HL-60/S4 (cell line): ENCODE measurements at regions not wholly inside any gene's neighbourhood (a gene's known extent, or its start where the extent isn't known, plus 50 kb on each side); places are given as distances from the start of the nearest gene placed in this dataset.
"Not testable (repeated sequence)": the region's sequence is repeated elsewhere in the genome, so short reads cannot be mapped to it uniquely, and the experiment has no call there.

Experiments
- in situ Hi-C: fragments of 300-500 bp; cut with MboI; formaldehyde crosslinking; loops from 2 replicates; pipeline ENCODE4 v1.14.3; 2022; ENCODE audit warnings: low sequenced_read_pairs

DNA sequence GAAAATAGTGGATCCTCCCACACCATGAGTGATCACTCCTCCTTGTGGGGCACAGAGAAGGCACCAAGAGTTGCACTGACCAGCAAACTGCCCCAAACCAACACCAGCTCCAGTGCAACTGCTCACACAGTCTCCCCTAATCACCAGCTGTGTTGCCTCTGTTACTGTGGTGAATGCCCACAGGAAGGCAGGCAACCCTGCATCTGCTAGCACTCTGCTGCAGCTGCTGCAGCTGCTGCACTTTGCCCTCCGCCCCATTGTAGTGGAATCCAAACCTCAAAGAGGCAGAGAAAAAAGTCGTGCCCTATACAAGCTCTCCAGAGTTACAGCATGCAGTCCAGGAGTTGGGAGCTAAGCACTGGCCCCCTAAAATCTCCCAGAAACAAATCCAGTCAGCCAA is 339.6 kb downstream of the TRIM36 start:
- in situ Hi-C loops, result no loop called here

GRCh38 chr5:114822863-114823262 is 346.8 kb downstream of the TRIM36 start:
- in situ Hi-C loops, result no loop called here

GRCh38 chr5:114822436-114822835 is 347.3 kb downstream of the TRIM36 start:
- in situ Hi-C loops, result no loop called here

DNA sequence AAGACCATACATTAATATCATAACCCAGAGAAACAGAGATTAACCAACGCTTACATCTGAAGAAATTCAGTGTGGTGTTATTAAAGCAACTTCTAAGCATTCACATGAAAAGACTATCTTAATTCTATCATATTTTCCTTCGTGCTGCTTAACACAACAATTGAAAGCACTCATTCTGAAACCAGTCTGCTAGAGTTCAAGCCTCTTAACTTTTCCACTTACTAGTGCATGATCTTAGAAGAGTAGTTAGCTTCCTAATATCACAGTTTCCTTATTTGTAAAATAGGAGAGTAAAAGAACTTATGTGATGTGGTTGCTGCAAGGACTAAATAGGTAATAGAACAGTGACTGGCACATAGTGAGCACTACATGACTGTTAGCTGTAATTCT is 379.3 kb downstream of the TRIM36 start:
- in situ Hi-C loops, result loop anchor here (25.0 kb wide), 1 partner anchor 303 kb away; no protein-coding TSS in a partner anchor

DNA sequence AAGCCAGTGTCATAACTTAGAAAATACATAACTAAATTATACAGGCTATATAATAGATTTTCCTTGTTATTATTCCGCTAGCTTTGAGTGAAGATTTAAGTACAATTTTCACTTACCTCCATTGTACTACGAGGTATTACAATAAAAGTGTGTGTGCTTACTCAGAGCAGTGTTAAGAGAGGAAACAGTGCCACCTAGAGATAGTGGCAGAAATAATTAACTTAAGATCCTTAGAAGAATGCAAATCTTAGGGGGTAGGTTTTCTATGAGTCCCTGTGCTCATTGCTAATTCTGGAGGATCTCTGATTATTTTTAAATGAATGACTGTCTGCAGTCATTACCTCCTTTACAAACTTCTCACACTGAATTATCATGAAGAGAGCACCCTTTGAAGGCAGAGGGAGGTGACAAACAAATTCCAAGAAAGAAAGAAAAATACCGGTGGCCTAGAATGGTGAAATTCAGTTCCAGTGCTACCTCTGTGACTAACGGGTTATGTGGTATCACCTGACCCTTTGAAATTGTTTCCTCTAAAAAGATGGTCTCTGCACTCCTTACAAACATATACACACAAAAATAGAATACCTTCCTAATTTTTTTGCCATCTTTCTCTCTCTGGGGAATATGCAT is 379.8 kb downstream of the TRIM36 start:
- in situ Hi-C loops, result loop anchor here (25.0 kb wide), 1 partner anchor 303 kb away; no protein-coding TSS in a partner anchor

GRCh38 chr5:114782869-114783268 is 386.8 kb downstream of the TRIM36 start:
- in situ Hi-C loops, result loop anchor here (25.0 kb wide), 1 partner anchor 296 kb away; no protein-coding TSS in a partner anchor

- in situ Hi-C loops, result loop anchor here (25.0 kb wide), 1 partner anchor 295 kb away; no protein-coding TSS in a partner anchor
Measured at GRCh38 chr5:114782177-114782576, 387.5 kb downstream of the TRIM36 start.

- in situ Hi-C loops, result loop anchor here (25.0 kb wide), 1 partner anchor 293 kb away; no protein-coding TSS in a partner anchor
Measured at GRCh38 chr5:114780290-114780689, 389.4 kb downstream of the TRIM36 start.

DNA sequence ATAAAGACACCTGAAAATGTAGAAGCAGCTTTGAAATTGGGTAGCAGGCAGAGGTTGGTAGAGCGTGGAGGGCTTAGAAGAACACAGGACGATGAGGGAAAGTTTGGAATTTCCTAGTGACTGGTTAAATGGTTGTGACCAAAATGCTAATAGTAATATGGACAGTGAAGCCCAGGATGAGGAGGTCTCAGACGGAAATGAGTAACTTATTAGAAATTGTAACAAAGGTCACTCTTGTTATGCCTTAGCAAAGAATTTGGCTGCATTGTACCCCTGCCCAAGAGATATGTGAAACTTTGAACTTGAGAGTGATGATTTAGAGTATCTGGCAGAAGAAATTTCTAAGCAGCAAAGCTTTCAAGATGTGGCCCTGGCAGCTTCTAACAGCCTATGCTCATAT is 382.5 kb downstream of the KCNN2 start:
- in situ Hi-C loops, result no loop called here

DNA sequence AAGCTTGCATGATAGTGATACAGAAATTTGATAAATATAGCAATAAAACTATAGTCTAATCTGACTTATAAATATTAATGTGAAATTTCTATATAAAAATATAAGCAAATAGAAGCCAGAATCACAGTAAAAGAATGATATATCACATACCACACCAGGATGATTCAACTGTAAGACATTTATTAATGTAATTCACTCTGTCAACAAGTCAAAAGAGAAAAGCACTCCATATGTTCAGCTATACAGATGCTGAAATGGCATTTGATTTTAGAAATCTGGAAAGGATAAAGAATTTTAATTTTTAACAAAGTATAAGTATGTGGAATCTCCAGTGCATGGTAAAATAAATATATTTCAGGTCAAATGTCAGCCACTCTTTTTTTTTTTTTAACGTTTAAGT is 372.4 kb downstream of the KCNN2 start:
- in situ Hi-C loops, result no loop called here

GRCh38 chr5:114729986-114730385 is 368.1 kb downstream of the KCNN2 start:
- in situ Hi-C loops, result no loop called here

DNA sequence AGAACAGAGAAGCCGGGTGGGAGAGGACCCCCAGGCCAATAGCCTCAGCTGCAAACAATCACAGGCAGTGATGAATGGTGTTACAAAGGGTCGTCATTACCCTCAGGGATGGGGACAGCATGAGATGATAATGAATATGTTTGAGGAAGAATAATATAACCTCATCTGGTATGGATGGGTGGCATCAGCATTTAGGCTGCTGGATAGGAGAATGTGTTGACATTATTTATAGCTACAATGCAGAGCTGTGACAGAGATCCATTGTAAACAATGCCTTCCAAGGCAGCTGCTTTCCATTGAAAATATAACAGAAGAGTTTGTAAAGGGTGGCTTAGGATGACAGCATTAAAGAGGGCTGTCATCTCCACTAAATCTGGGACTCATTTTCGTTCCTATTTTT is 365.5 kb downstream of the KCNN2 start:
- in situ Hi-C loops, result no loop called here

DNA sequence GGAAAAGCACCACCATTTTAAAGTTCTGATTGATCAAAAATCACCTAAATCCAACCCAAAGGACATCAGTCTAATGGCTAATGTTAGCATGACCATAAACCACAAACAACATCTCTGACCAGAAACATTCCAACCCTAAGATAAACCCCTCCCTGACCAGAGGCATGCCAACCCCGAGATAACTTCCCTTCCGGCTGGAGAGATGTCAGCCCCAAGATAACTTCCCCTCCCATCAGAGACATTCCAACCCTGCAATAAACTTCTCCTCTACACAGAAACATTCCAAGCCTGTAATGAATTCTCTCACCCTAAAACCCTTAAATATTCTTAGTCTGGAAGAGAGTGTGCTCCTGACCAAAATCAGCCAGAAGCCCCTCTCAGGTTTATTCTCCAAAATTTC is 364.3 kb downstream of the KCNN2 start:
- in situ Hi-C loops, result no loop called here

DNA sequence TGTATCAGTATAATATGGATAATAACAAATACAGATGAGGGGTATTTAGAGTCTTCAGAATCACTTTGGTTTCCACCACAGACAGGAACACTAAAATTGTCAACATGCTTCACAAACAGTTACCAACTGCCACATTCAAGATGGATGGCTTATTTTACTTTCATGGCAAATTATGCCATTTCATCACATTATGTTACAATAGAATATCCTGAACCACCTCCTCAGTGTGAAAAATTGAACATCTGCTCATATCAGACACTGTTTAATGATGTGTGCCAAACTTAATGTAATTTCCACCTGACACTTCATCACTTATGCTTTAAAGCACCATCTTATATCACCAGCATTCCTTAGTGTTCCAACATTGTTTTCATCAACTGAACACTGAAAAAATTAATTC is 357.4 kb downstream of the KCNN2 start:
- in situ Hi-C loops, result no loop called here

DNA sequence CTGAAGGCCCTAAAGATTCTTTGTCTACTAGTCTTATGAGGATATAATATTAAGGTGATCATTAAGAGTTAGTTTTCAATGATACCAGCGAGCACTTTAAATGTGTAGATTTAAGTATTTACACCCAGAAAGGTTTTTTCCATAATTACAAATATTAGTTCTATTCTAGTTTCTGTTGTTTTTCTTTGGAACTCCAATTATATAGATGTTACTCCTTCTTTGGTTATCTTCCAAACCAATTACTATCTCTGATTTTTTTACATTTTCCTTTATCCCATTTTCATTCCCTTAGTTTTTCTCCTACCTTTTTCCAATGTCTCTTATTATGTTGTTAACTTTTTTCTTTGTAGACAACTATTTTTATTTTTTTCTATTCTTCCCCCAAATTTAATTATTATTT is 355.1 kb downstream of the KCNN2 start:
- in situ Hi-C loops, result no loop called here

- in situ Hi-C loops, result not testable (repeated sequence)
Measured at GRCh38 chr5:114704225-114704893, 342.5 kb downstream of the KCNN2 start.

- in situ Hi-C loops, result no loop called here
Measured at GRCh38 chr5:114702731-114703130, 340.9 kb downstream of the KCNN2 start.

GRCh38 chr5:114702136-114702535 is 340.3 kb downstream of the KCNN2 start:
- in situ Hi-C loops, result no loop called here

DNA sequence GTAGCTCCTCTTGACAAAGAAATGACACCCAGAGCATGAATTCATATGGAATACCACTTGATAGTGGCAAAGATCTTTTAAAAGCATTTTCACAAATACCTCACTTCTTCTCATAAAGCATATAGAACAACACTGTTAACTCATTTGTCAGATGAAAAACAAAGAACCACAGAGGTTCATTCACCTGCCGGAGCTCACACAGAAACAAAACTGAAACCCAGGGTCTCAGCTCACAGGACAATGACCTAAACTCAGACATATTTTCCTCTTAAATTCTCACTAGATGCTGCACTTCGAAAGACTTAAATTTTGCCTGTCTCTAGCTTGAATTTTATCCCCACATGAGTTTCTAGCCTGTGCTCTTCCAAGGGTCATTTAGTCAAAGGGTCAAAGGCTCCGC is 339.0 kb downstream of the KCNN2 start:
- in situ Hi-C loops, result no loop called here

DNA sequence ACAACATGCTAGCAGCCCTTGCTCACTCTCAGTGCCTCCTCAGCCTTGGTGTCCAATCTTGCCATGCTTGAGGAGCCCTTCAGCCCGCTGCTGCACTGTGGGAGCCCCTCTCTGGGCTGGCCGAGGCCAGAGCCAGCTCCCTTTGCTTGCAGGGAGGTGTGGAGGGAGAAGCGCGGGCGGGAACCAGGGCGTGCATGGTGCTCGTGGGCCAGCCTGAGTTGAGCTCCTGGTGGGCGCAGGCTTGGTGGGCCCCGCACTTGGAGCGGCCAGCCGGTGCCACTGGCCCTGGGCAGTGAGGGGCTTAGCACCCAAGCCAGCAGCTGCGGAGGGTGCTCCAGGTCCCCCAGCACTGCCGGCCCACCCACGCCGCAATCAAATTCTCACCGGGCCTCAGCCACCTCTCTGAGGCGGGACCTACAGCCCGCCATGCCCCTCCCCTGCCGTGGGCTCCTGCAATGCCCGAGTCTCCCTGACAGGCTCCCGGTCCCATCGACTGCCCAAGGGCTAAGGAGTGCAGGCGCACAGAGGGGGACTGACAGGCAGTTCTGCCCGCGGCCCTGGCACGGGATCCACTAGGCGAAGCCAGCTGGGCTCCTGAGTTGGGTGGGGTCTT is 333.5 kb downstream of the KCNN2 start:
- in situ Hi-C loops, result no loop called here

- in situ Hi-C loops, result no loop called here
Measured at GRCh38 chr5:114686356-114686755, 324.5 kb downstream of the KCNN2 start.

- in situ Hi-C loops, result no loop called here
Measured at GRCh38 chr5:114678778-114679177, 316.9 kb downstream of the KCNN2 start.
